ENCODE measurements at regions not wholly inside any gene's neighbourhood (a gene's known extent, or its start where the extent isn't known, plus 50 kb on each side); places are given as distances from the start of the nearest gene placed in this dataset.

- TF ChIP-seq EZH2phosphoT487 (IDR thresholded peaks at IDR 0.05; ENCODE audit: low read depth, severe bottlenecking, unreplicated experiment) = no peak
- TF ChIP-seq CTCF (IDR thresholded peaks at IDR 0.05; ENCODE audit: poor library complexity) = no peak
- no peak for TF ChIP-seq EZH2 (IDR thresholded peaks at IDR 0.05; ENCODE audit: borderline replicate concordance)
These were observed 228.4 kb downstream of the KLF13 start for GRCh38 chr15:31555022-31555421.

All from hepatocyte (in vitro differentiated cells).